Embryonic facial prominence (tissue), 1 donor: ENCODE measurements at regions not wholly inside any gene's neighbourhood (a gene's known extent, or its start where the extent isn't known, plus 50 kb on each side); places are given as distances from the start of the nearest gene placed in this dataset.

Source experiments
- DNase-seq: peaks from one replicate; pipeline ENCODE4 v3.0.0-alpha.2; 2016; ENCODE audit errors: extremely low spot score

GRCh38 chr13:74485757-74486156, 351.6 kb upstream of the KLF12 start:
- no peak for DNase-seq

DNA sequence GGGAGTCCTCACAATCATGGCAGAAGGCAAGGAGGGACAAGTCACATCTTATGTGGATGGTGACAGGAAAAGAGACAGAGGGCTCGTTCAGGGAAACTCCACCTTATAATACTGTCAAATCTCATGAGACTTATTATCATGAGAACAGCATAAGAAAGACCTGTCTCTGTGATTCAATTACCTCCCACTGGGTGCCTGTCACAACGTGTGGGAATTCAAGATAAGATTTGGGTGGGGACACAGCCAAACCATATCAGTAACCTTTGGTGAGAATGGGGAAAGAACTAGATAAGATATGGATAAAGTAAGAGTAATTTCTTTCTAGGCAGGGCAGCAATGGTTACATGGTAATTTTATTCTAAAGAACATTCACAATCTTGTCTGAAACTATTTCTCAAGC, 344.9 kb upstream of the KLF12 start:
- DNase-seq = no peak

GRCh38 chr13:74476788-74477187, 342.6 kb upstream of the KLF12 start:
- no peak for DNase-seq

DNA sequence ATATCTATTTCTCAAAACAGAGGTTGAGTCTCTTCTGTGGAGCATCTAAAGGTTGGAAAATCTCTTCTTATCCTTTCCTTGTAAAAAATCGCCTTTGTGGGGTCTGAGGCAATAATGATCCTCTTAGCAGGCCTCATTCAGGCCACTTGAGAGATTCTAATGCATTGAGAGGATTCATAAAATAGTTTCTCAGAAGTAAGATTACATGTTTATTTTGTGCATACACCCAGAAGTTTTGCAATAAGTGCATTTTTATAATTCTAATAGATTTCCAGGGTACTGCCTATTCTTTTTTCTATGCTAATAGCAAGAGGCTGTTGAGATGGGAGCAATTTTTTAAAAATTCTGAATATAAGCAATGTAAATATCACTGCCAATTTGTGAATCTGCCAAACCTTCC, 342.2 kb upstream of the KLF12 start:
- no peak for DNase-seq

- DNase-seq = no peak
Measured at GRCh38 chr13:74466864-74467263, 332.7 kb upstream of the KLF12 start.

DNA sequence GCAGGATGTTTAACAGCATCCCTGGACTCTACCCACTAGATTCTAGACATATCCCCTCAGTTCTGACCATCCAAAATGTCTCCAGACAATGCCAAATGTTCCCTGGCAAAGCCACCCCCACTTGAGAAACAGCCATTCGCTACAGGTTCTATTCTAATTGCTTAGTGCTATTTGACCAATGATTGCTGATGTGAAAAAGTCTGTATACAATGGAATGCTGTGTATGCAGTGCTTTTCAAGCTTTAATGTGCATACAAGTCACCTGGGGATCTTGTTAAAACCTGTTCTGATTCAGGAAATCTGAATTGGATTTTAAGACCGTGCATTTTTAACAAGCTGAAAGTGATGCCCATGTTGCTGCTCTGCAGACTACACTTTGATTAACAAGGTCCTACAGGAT, 331.8 kb upstream of the KLF12 start:
- DNase-seq = no peak

DNA sequence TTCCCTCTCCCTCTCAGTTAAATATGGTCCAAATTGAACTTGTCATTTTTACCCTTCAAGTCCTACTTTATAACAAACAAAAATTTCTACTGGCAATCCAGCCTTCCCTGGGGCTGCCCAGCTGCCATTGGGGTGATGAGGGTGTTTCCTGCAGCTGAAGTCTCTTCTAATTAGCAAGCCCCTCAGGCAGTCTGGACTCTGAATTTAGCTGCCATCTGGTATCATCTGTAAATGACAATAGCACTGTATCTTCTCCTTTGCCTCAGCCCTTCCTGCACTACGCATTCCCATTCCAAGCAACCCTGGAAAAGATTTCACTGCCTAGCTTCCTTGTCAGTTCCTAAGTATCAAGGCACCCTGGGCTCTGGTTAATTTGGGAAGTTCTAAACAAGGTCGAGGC, 331.1 kb upstream of the KLF12 start:
- DNase-seq = no peak

- DNase-seq = no peak
Measured at GRCh38 chr13:74464670-74465069, 330.5 kb upstream of the KLF12 start.

DNA sequence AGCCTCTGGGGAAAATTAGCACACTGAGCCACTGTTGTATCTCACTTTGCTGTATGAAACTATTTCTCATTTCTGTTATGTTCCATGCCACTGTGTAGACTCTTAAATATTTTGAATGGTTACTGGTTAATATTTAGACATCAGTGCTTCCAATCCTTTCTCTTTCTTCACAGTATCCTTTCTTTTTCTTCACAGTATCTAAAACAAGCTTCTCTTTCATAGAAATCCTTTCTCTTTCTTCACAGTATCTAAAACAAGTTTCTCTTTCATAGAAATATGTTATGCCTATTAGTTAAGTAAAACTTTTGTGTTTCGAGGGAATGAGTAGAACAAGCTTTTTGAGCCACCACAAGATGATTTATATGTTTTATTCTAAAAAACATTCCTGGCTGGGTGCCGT, 326.8 kb upstream of the KLF12 start:
- DNase-seq = no peak

GRCh38 chr13:74452881-74453280, 318.7 kb upstream of the KLF12 start:
- DNase-seq = no peak

DNA sequence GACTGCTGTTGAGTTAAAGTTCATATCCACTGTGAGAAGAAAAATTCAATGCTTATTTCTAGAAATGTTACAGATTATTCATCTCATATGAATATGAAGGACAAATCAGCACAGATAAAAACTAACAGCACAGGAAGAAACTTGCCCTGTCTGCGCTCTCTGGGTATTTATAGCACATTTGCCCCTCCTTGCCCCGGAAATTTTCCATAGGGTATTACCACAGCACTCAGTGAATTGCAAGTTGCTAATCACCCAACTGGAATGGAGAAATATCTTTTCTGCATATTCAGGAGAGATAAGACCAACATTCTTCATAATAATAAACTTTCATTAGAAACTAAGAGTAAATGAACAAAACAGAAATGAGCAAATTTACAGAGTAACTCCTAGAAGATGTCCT, 318.0 kb upstream of the KLF12 start:
- DNase-seq = no peak

DNA sequence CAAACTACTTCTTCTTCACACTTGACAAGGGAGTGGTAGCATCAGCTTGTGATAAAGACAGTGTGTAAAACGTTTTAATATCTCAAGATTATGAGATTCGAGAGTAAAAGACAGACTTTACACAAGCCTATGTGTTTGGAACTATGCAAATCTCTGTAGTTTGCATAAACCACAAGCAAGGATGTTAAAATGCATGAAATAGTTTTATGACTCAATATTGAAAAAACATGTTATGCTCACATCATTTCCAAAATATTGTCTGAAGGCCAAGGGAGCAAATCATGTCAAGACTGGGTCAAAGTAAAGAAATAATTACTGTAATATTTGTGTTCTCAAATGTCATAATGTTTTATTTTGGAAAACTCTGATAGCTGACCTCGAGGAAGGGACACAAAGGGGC, 316.8 kb upstream of the KLF12 start:
- no peak for DNase-seq

DNA sequence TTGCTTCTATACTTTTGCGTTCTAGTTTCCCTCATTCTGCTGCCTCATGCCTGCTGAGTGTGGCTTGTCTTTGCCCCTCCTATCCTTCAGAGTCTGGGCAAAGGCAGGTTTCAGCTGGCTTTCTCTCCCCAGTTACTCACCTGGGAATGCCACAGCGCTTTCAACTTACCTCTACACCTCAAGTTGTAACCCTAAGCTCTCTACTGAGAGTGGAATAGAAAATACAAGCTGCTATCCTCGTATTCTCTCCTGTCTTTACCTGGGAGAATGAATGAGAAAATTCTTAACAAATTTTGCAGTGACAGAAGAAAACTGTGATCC, 316.3 kb upstream of the KLF12 start:
- no peak for DNase-seq

- no peak for DNase-seq
Measured at GRCh38 chr13:74449811-74450524, 315.8 kb upstream of the KLF12 start.

GRCh38 chr13:74444864-74445479, 310.8 kb upstream of the KLF12 start:
- DNase-seq = no peak

DNA sequence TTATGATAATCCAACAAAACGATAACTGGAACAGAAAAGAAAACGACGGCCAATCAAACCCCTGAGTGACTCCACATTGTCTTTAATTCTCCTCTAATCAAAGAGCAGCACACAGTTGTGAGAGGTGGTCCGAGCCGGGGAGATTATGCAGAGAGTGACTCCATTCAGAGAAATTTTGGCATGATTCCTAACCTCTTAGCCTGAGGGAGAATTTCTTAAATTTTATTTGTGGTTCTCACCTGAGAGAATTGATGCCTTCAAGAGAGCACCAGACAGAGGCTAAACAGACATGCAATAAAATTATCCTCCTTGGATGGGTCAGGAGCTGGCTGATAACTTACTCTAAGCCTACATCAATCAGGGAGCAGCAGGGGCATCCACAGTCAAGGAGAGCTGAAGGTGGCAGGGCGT, 310.0 kb upstream of the KLF12 start:
- no peak for DNase-seq

DNA sequence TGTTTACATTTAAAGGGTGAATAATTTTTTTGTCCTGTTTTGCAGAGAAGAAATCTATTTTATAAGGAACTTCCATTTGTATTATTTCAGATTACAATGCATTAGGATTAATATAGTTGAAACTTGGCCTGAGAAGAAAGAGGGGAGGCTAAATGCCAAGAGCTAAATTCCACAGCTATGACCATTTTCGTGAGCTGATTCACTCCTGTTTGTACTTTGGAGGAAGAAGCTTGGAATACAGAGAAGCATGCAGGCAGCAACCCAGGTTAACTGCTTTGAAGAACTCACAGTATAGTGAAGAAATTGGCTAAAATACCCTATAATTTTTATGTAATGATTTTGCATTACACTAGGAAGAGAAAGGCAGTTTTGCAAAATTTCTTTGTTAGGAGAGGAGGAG, 309.4 kb upstream of the KLF12 start:
- DNase-seq = no peak

DNA sequence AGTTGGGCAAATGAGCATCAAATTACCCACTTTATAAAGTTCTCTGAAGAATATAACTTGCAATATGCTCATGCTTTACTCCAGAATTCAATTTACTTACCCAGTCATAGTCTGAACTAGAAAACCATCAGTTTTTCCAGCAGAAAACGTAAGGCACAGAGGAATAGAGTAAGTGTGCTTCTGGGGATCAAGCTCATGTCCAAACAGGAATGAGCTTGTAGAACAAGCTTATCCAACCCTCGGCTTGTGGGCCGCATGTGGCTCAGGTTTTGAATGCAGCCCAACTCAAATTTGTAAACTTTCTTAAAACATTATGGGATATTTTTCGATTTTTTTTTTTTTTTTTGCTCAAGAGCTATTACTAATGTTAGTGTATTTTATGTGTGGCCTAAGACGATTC, 308.5 kb upstream of the KLF12 start:
- DNase-seq = no peak

GRCh38 chr13:74438901-74439300, 304.7 kb upstream of the KLF12 start:
- DNase-seq = no peak

DNA sequence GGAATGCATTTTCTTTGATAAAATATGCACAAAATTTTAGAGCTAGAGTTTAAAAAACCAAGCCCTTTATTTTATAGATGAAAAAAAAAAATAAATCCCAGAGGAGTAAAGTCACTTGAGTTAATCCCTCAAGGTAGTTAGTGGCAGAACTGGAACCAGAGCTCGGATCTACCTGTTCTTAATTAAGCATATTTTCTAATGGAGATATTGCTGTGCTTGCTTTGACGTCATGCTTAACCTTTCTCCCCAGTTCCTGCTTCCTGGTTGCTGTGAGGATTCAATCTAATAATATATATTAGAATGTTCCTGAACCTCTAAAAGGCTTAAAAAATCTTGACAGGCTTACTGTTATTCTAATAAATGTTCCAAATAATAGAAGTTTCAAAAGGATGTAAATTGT, 300.6 kb upstream of the KLF12 start:
- DNase-seq = no peak

DNA sequence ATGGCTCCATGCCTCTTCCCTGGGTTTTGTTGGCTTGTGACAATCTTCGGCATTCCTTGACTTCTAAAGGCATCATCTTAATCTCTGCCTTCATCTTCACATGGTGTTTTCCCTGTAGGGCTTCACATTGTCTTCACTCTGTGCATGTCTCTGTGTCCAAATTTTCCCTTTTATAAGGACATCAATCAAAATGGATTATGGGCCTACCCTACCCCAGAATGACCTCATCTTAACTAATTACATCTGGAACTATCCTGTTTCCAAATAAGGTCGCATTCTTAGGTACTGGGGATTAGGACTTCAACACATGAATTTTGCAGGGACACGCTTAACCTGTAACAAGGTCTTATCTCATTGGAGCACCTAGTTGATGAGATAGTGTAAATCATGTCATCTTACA, 290.3 kb upstream of the KLF12 start:
- no peak for DNase-seq

GRCh38 chr13:74423434-74423833, 289.2 kb upstream of the KLF12 start:
- no peak for DNase-seq

DNA sequence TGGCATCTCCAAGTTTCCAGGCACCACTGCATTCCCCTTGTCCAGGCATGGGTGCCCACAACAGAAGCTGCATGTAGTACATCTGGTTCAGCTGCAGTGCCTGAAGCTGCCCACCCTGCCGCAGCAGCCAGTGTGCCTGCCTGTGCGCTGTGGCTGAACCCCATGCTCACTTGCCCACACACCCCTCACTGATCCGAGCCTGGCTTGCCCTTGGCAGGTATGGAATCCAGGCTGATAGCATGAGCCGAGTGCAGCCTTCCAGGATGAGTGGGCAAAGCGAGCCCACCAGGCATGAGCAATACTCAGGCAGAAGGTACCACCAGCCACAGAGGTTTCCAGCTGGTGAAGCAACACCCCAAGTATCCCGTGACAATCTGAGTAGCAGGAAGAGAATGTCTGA, 280.3 kb upstream of the KLF12 start:
- no peak for DNase-seq

DNA sequence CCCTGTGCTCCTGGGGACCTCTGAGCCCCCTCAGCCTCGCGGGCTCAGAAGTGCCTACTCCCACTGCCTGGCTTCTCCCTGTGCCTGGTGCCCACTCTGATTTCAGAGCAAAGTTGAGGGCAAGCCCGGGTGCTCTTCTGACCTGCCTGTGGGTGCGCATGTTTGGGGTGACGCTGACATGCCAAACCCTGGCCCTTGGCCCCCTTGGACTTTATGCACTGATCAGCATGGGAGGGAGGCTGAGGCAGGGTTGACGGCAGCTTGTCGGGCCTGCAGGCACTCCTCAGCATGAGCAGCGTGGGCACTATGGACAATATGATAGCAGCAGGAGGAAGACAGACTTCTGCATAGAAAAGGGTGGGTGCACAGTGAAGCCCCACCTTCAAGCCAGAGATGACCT, 279.3 kb upstream of the KLF12 start:
- no peak for DNase-seq
